GM12874 (cell line): ENCODE measurements at regions not wholly inside any gene's neighbourhood (a gene's known extent, or its start where the extent isn't known, plus 50 kb on each side); places are given as distances from the start of the nearest gene placed in this dataset.

Experiments
- CTCF ChIP-seq: IDR thresholded peaks from 2 replicates; pipeline ENCODE4 v1.5.1; 2011; ENCODE audit warnings: low read depth, mild to moderate bottlenecking, control low read depth, low read length, moderate library complexity; ENCODE audit not compliant: insufficient read depth

- no peak for TF ChIP-seq CTCF
These were observed 294.7 kb downstream of the C7orf25 start for GRCh38 chr7:42617071-42617765.

DNA sequence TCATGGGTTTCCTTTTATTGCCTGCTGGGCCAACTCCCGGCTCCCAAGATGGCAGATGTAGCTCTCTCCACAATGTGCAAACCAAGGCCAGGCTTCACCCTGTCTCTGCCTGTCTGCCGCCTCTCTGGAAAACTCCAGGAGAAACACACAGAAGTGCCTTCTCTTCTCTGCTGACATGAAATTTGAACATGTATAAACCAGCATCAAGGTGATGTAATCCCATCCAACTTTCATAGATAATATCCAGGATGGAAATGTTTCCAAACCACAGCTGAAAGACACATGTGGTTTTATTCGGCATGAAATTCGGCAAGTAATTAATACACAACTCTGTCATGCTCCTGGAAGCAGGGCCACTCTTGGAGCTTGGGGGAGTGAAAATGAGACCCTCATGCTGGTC lies 297.2 kb downstream of the C7orf25 start:
- no peak for TF ChIP-seq CTCF

- no peak for TF ChIP-seq CTCF
These were observed 299.9 kb downstream of the C7orf25 start for GRCh38 chr7:42611961-42612360.

DNA sequence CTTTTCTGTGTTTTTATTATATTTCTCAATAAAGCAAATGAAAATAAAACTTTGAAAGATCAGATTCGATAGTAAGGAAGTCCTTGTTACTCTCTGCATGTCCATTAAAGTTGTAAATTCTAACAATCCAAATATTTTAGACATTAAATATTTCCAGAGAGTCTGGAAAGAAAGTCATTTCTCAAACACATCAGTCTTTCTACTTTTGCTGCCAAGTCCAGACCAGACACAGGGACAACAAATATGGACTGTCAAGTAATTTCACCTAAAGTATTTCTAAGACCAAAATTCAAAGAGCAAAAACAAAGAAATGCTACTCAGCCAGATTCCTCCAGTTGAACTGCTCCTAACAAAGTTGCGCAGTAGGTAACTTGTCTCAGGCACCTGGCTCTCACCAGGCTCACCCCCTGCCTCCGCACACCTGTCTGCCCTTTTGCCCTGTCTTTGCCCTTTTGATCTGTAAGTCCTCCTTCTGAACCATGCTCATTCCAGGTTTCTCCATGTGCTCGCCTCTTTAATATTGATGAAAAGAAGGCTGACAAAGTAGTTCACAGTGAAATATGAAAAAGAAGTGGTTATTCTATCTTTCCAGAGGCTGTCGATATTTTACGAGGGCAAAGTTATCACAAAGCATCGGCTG lies 300.5 kb downstream of the C7orf25 start:
- TF ChIP-seq CTCF, result no peak

DNA sequence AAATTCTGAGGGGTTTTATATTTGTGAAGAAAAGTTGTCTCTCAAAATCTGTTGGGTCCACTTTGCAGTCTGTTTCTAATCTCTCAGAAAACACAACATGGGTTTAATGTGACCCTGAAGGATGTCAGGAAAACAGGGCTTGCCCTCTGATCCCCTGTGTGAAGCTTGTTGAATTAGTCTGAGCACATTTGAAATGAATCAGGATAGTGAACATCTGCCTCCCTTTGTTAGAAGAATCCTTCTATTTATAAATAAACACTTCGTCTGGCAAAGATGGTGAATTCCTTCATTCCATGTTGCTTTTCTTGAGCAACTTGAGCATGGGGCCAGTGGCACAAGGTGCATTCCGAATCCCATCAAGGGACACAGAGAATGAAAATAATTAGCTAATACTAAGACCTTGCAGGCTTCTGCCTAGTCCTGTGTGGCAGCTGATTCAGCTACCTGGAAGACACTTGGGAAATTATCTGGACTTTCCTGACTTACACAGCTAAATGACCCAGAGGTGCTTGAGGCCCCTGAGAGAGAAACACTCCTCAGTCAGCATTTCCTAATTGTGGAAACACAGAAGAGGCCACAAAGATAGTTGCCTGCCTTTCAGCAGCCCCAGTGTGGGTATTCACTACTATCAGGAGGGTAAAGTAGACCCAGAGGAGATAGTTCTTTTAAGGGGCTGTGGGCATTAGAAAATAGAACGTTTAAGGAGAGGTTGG lies 305.5 kb downstream of the C7orf25 start:
- no peak for TF ChIP-seq CTCF

GRCh38 chr7:42605406-42606192 lies 306.3 kb downstream of the C7orf25 start:
- no peak for TF ChIP-seq CTCF

GRCh38 chr7:42603496-42603895 lies 308.4 kb downstream of the C7orf25 start:
- no peak for TF ChIP-seq CTCF
